ENCODE measurements at regions not wholly inside any gene's neighbourhood (a gene's known extent, or its start where the extent isn't known, plus 50 kb on each side); places are given as distances from the start of the nearest gene placed in this dataset.

GRCh38 chr9:120326049-120326693 is 253.8 kb downstream of the CDK5RAP2 start:
- DNase-seq (ENCODE audit: extremely low read depth, low read depth): no peak
- TF ChIP-seq CTCF (IDR thresholded peaks at IDR 0.05; ENCODE audit: low read depth, low read length): no peak

- no peak for TF ChIP-seq CTCF (IDR thresholded peaks at IDR 0.05; ENCODE audit: low read depth, low read length)
- DNase-seq (ENCODE audit: extremely low read depth, low read depth): no peak
Observed at GRCh38 chr9:120324996-120325642, 254.8 kb downstream of the CDK5RAP2 start.

GRCh38 chr9:120324461-120324860 is 255.5 kb downstream of the CDK5RAP2 start:
- no peak for TF ChIP-seq CTCF (IDR thresholded peaks at IDR 0.05; ENCODE audit: low read depth, low read length)

GRCh38 chr9:120323125-120323524 is 256.8 kb downstream of the CDK5RAP2 start:
- TF ChIP-seq CTCF (IDR thresholded peaks at IDR 0.05; ENCODE audit: low read depth, low read length): no peak

More at GRCh38 chr9:120324461-120324860, 255.5 kb downstream of the CDK5RAP2 start:
- no peak for DNase-seq (ENCODE audit: extremely low read depth, low read depth)

GRCh38 chr9:120319452-120319851 is 260.5 kb downstream of the CDK5RAP2 start:
- no peak for DNase-seq (ENCODE audit: extremely low read depth, low read depth)
- no peak for TF ChIP-seq CTCF (IDR thresholded peaks at IDR 0.05; ENCODE audit: low read depth, low read length)

More at GRCh38 chr9:120323125-120323524, 256.8 kb downstream of the CDK5RAP2 start:
- DNase-seq (ENCODE audit: extremely low read depth, low read depth): no peak

- no peak for TF ChIP-seq CTCF (IDR thresholded peaks at IDR 0.05; ENCODE audit: low read depth, low read length)
- no peak for DNase-seq (ENCODE audit: extremely low read depth, low read depth)
Observed at GRCh38 chr9:120315154-120315553, 264.8 kb downstream of the CDK5RAP2 start.

GRCh38 chr9:120312031-120312430 is 267.9 kb downstream of the CDK5RAP2 start:
- no peak for DNase-seq (ENCODE audit: extremely low read depth, low read depth)

More at GRCh38 chr9:120312031-120312430, 267.9 kb downstream of the CDK5RAP2 start:
- no peak for TF ChIP-seq CTCF (IDR thresholded peaks at IDR 0.05; ENCODE audit: low read depth, low read length)
